Thyroid gland (tissue), 4 donors: ENCODE measurements at regions not wholly inside any gene's neighbourhood (a gene's known extent, or its start where the extent isn't known, plus 50 kb on each side); places are given as distances from the start of the nearest gene placed in this dataset.

ENCODE experiments used
- POLR2A ChIP-seq, 2 donors: fragments of 450-650 bp; IDR thresholded peaks; one replicate each; pipeline ENCODE4 v1.6.1; 2017; ENCODE audit warnings: antibody characterized with exemption in 2 of 2, mild to moderate bottlenecking in 2 of 2, moderate library complexity in 1 of 2
- TF ChIP-seq, protein P1 (sequence below), 6 experiments: fragments of 200-600 bp in 3 of 6; fragments of 450-650 bp in 3 of 6; sonication (generic) in 3 of 6; IDR thresholded peaks; one replicate each; pipeline ENCODE4 v1.5.1; 2016 to 2019; ENCODE audit warnings: antibody characterized with exemption in 6 of 6, mild to moderate bottlenecking in 2 of 6, inconsistent platforms in 1 of 6, moderate library complexity in 1 of 6

DNA sequence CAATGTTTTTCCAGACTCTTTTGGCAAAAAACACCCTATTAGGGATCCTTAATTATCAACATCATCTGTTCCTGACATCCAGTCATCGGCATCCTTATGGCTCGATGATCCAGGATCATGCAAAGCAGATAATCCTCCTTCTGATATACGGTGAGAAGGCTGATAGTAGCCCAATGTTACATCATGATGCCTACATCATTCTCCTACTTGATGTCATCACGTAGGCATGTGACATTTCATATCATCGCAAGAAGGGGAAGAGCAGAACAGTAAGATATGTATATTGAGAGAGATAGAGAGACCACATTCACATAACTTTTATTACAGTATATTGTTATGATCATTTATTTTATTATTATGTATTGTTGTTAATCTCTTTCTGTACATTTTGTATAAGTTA lies 168.6 kb downstream of the ADAMTS15 start:
- TF ChIP-seq, protein P1, sequence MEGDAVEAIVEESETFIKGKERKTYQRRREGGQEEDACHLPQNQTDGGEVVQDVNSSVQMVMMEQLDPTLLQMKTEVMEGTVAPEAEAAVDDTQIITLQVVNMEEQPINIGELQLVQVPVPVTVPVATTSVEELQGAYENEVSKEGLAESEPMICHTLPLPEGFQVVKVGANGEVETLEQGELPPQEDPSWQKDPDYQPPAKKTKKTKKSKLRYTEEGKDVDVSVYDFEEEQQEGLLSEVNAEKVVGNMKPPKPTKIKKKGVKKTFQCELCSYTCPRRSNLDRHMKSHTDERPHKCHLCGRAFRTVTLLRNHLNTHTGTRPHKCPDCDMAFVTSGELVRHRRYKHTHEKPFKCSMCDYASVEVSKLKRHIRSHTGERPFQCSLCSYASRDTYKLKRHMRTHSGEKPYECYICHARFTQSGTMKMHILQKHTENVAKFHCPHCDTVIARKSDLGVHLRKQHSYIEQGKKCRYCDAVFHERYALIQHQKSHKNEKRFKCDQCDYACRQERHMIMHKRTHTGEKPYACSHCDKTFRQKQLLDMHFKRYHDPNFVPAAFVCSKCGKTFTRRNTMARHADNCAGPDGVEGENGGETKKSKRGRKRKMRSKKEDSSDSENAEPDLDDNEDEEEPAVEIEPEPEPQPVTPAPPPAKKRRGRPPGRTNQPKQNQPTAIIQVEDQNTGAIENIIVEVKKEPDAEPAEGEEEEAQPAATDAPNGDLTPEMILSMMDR (IDR thresholded peaks at IDR 0.05): no peak
- no peak for TF ChIP-seq POLR2A (IDR thresholded peaks at IDR 0.05)
